ENCODE measurements at regions not wholly inside any gene's neighbourhood (a gene's known extent, or its start where the extent isn't known, plus 50 kb on each side); places are given as distances from the start of the nearest gene placed in this dataset.
"Not testable (repeated sequence)": the region's sequence is repeated elsewhere in the genome, so short reads cannot be mapped to it uniquely, and the experiment has no call there.

GRCh38 chr18:14941792-14942191 is 193.8 kb downstream of the ANKRD30B start:
- in situ Hi-C loops (cut with MboI; ENCODE audit: low sequenced_read_pairs): no loop called here
- H3K36me3 ChIP-seq (replicated peaks): no peaks in the 10 kb centered on the region
- DNase-seq (ENCODE audit: low spot score in 2 of 2): no peak
- H3K9me3 ChIP-seq: no peaks in the 10 kb centered on the region
- no peaks in the 10 kb centered on the region for H3K4me1 ChIP-seq
- no peaks in the 10 kb centered on the region for H3K27me3 ChIP-seq (ENCODE audit: low read depth)
- H3K4me3 ChIP-seq: no peak overlapping the region

GRCh38 chr18:14942275-14942674 is 194.3 kb downstream of the ANKRD30B start:
- in situ Hi-C loops (cut with MboI; ENCODE audit: low sequenced_read_pairs): no loop called here
- no peak for DNase-seq (ENCODE audit: low spot score in 2 of 2)

GRCh38 chr18:14943486-14943885 is 195.5 kb downstream of the ANKRD30B start:
- no peak for DNase-seq (ENCODE audit: low spot score in 2 of 2)
- Histone ChIP-seq H3K4me1 (no peaks in the 10 kb centered on the region), H3K27me3 (ENCODE audit: low read depth) (no peaks in the 10 kb centered on the region), H3K4me3 (no peak overlapping the region), H3K36me3 (replicated peaks) (no peaks in the 10 kb centered on the region), H3K9me3 (no peaks in the 10 kb centered on the region)
- in situ Hi-C loops (cut with MboI; ENCODE audit: low sequenced_read_pairs): no loop called here

More at GRCh38 chr18:14942275-14942674, 194.3 kb downstream of the ANKRD30B start:
- Histone ChIP-seq H3K9me3 (no peaks in the 10 kb centered on the region), H3K4me1 (no peaks in the 10 kb centered on the region), H3K4me3 (no peak overlapping the region), H3K36me3 (replicated peaks) (no peaks in the 10 kb centered on the region), H3K27me3 (ENCODE audit: low read depth) (no peaks in the 10 kb centered on the region)

- Histone ChIP-seq H3K4me3 (no peak overlapping the region), H3K36me3 (replicated peaks) (no peaks in the 10 kb centered on the region), H3K4me1 (no peaks in the 10 kb centered on the region), H3K27me3 (ENCODE audit: low read depth) (no peaks in the 10 kb centered on the region), H3K9me3 (no peaks in the 10 kb centered on the region)
- DNase-seq (ENCODE audit: low spot score in 2 of 2): no peak
- in situ Hi-C loops (cut with MboI; ENCODE audit: low sequenced_read_pairs): no loop called here
Measured at GRCh38 chr18:14943967-14944636, 196.1 kb downstream of the ANKRD30B start.

GRCh38 chr18:14944838-14945237 is 196.9 kb downstream of the ANKRD30B start:
- Histone ChIP-seq H3K9me3 (no peaks in the 10 kb centered on the region), H3K4me1 (no peaks in the 10 kb centered on the region), H3K4me3 (no peak overlapping the region), H3K27me3 (ENCODE audit: low read depth) (no peaks in the 10 kb centered on the region), H3K36me3 (replicated peaks) (no peaks in the 10 kb centered on the region)
- DNase-seq (ENCODE audit: low spot score in 2 of 2): no peak
- in situ Hi-C loops (cut with MboI; ENCODE audit: low sequenced_read_pairs): no loop called here

GRCh38 chr18:14945286-14945685 is 197.3 kb downstream of the ANKRD30B start:
- H3K4me1 ChIP-seq: no peaks in the 10 kb centered on the region
- no peak for DNase-seq (ENCODE audit: low spot score in 2 of 2)
- no peak overlapping the region for H3K4me3 ChIP-seq
- in situ Hi-C loops (cut with MboI; ENCODE audit: low sequenced_read_pairs): no loop called here
- H3K36me3 ChIP-seq (replicated peaks): no peaks in the 10 kb centered on the region
- H3K27me3 ChIP-seq (ENCODE audit: low read depth): no peaks in the 10 kb centered on the region
- no peaks in the 10 kb centered on the region for H3K9me3 ChIP-seq

GRCh38 chr18:14945984-14946383 is 198.0 kb downstream of the ANKRD30B start:
- no peaks in the 10 kb centered on the region for H3K27me3 ChIP-seq (ENCODE audit: low read depth)
- no peaks in the 10 kb centered on the region for H3K36me3 ChIP-seq (replicated peaks)
- no peak overlapping the region for H3K4me3 ChIP-seq
- H3K4me1 ChIP-seq: no peaks in the 10 kb centered on the region
- in situ Hi-C loops (cut with MboI; ENCODE audit: low sequenced_read_pairs): no loop called here
- H3K9me3 ChIP-seq: no peaks in the 10 kb centered on the region
- no peak for DNase-seq (ENCODE audit: low spot score in 2 of 2)

GRCh38 chr18:14946741-14947470 is 198.9 kb downstream of the ANKRD30B start:
- H3K36me3 ChIP-seq (replicated peaks); H3K4me3 ChIP-seq; H3K9me3 ChIP-seq; H3K27me3 ChIP-seq (ENCODE audit: low read depth); DNase-seq (ENCODE audit: low spot score in 2 of 2); H3K4me1 ChIP-seq; in situ Hi-C loops (cut with MboI; ENCODE audit: low sequenced_read_pairs): not testable (repeated sequence)

- H3K4me3 ChIP-seq: no peak overlapping the region
- no peaks in the 10 kb centered on the region for H3K36me3 ChIP-seq (replicated peaks)
- in situ Hi-C loops (cut with MboI; ENCODE audit: low sequenced_read_pairs): no loop called here
- H3K27me3 ChIP-seq (ENCODE audit: low read depth): no peaks in the 10 kb centered on the region
- no peaks in the 10 kb centered on the region for H3K9me3 ChIP-seq
- no peaks in the 10 kb centered on the region for H3K4me1 ChIP-seq
- no peak for DNase-seq (ENCODE audit: low spot score in 2 of 2)
Measured at GRCh38 chr18:14947482-14948162, 199.7 kb downstream of the ANKRD30B start.

GRCh38 chr18:14948163-14948540 is 200.2 kb downstream of the ANKRD30B start:
- Histone ChIP-seq H3K4me3 (no peak overlapping the region), H3K36me3 (replicated peaks) (no peaks in the 10 kb centered on the region), H3K27me3 (ENCODE audit: low read depth) (no peaks in the 10 kb centered on the region), H3K4me1 (no peaks in the 10 kb centered on the region), H3K9me3 (no peaks in the 10 kb centered on the region)
- in situ Hi-C loops (cut with MboI; ENCODE audit: low sequenced_read_pairs): no loop called here
- no peak for DNase-seq (ENCODE audit: low spot score in 2 of 2)

- H3K4me1 ChIP-seq: no peaks in the 10 kb centered on the region
- H3K9me3 ChIP-seq: no peaks in the 10 kb centered on the region
- no peak for DNase-seq (ENCODE audit: low spot score in 2 of 2)
- H3K36me3 ChIP-seq (replicated peaks): no peaks in the 10 kb centered on the region
- no peak overlapping the region for H3K4me3 ChIP-seq
- in situ Hi-C loops (cut with MboI; ENCODE audit: low sequenced_read_pairs): no loop called here
- H3K27me3 ChIP-seq (ENCODE audit: low read depth): no peaks in the 10 kb centered on the region
Measured at GRCh38 chr18:14949800-14950664, 202.1 kb downstream of the ANKRD30B start.

- DNase-seq (ENCODE audit: low spot score in 2 of 2); H3K4me3 ChIP-seq; H3K27me3 ChIP-seq (ENCODE audit: low read depth); H3K36me3 ChIP-seq (replicated peaks); H3K9me3 ChIP-seq; H3K4me1 ChIP-seq; in situ Hi-C loops (cut with MboI; ENCODE audit: low sequenced_read_pairs): not testable (repeated sequence)
Measured at GRCh38 chr18:14952444-14953077, 204.6 kb downstream of the ANKRD30B start.

- no peak for DNase-seq (ENCODE audit: low spot score in 2 of 2)
- H3K4me3 ChIP-seq: no peak overlapping the region
- H3K4me1 ChIP-seq: no peaks in the 10 kb centered on the region
- H3K9me3 ChIP-seq: no peaks in the 10 kb centered on the region
- in situ Hi-C loops (cut with MboI; ENCODE audit: low sequenced_read_pairs): no loop called here
- H3K36me3 ChIP-seq (replicated peaks): no peaks in the 10 kb centered on the region
- H3K27me3 ChIP-seq (ENCODE audit: low read depth): no peaks in the 10 kb centered on the region
Measured at GRCh38 chr18:14958701-14959100, 210.7 kb downstream of the ANKRD30B start.
